Activated T-cell treated with anti-CD3 and anti-CD28 coated beads, Interleukin-2, amount 50 U/mL, for 24 hours (primary cell): ENCODE measurements at regions not wholly inside any gene's neighbourhood (a gene's known extent, or its start where the extent isn't known, plus 50 kb on each side); places are given as distances from the start of the nearest gene placed in this dataset.

Experiments
- DNase-seq: peaks from one replicate; pipeline ENCODE4 v3.0.0-alpha.2; 2020
- H3K27ac Mint-ChIP-seq: 2 replicates; pipeline ENCODE4 v1.8.0; 2020; ENCODE audit warnings: mild to moderate bottlenecking, mixed read lengths
- H3K27me3 Mint-ChIP-seq: 2 replicates; pipeline ENCODE4 v1.8.0; 2020; ENCODE audit warnings: mixed read lengths
- H3K36me3 Mint-ChIP-seq: 2 replicates; pipeline ENCODE4 v1.8.0; 2020; ENCODE audit warnings: low read depth, mixed read lengths
- H3K4me1 Mint-ChIP-seq: 2 replicates; pipeline ENCODE4 v1.8.0; 2020; ENCODE audit warnings: low read depth, mixed read lengths
- H3K4me3 Mint-ChIP-seq: 2 replicates; pipeline ENCODE4 v1.8.0; 2020; ENCODE audit warnings: mild to moderate bottlenecking, moderate library complexity, mixed read lengths
- H3K9me3 Mint-ChIP-seq: 2 replicates; pipeline ENCODE4 v1.8.0; 2020; ENCODE audit warnings: mixed read lengths

- DNase-seq = no peak
- peaks cover 11% of the 10 kb centered on the region for H3K4me1 Mint-ChIP-seq
- H3K36me3 Mint-ChIP-seq = no peaks in the 10 kb centered on the region
- no peaks in the 10 kb centered on the region for H3K27me3 Mint-ChIP-seq
- no peak overlapping the region for H3K4me3 Mint-ChIP-seq
- no peaks in the 10 kb centered on the region for H3K9me3 Mint-ChIP-seq
- H3K27ac Mint-ChIP-seq = no peak overlapping the region
Measured at GRCh38 chr1:114323959-114324661, 170.4 kb upstream of the SYT6 start.

DNA sequence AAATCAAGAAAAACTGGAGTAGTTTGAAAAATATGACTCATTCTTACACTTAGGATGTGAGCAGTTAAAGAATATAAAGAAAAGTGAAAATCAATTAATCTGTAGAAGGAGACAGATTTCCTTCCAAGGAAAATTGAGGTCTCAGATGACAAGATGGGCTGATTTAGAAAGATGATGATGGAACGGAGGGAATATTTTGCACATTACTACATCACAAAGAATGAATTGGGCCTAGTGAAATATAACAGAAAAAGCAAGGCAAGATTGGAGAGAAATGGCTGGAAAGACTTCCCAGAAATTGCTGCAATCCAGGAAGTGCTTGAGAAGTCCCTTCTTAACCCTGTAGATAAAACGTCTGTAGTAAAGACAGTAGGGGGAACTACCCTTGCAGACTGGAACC lies 169.1 kb upstream of the SYT6 start:
- Mint-ChIP-seq H3K9me3 (no peaks in the 10 kb centered on the region), H3K27ac (no peak overlapping the region), H3K4me1 (peaks cover 7% of the 10 kb centered on the region), H3K4me3 (no peak overlapping the region), H3K27me3 (no peaks in the 10 kb centered on the region), H3K36me3 (no peaks in the 10 kb centered on the region)
- DNase-seq = no peak

GRCh38 chr1:114322207-114322606 lies 168.5 kb upstream of the SYT6 start:
- no peaks in the 10 kb centered on the region for H3K27me3 Mint-ChIP-seq

DNA sequence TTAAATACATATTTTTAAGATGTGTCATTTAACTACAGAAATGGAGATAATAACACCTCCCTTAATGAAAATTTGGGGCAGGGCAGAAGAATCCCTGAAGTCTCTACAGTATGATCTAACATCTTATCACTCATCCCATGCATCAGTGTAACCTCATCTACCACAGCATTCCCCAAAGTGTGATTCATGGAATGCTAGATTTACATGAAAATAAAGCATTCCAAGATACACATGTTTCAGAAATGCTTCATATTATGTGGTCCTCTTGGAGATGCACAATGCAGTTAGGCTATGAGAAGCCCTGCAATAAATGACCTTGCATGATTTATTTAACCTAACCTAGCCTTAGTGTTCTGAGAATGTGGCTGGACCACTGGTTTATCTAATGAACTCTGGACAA lies 166.9 kb upstream of the SYT6 start:
- DNase-seq = no peak
- Mint-ChIP-seq H3K27ac (no peak overlapping the region), H3K27me3 (no peaks in the 10 kb centered on the region), H3K4me3 (no peak overlapping the region), H3K36me3 (no peaks in the 10 kb centered on the region), H3K4me1 (peaks cover 7% of the 10 kb centered on the region), H3K9me3 (no peaks in the 10 kb centered on the region)

More at GRCh38 chr1:114322207-114322606, 168.5 kb upstream of the SYT6 start:
- no peak overlapping the region for H3K27ac Mint-ChIP-seq
- H3K9me3 Mint-ChIP-seq = no peaks in the 10 kb centered on the region
- no peak for DNase-seq
- H3K4me3 Mint-ChIP-seq = no peak overlapping the region
- no peaks in the 10 kb centered on the region for H3K36me3 Mint-ChIP-seq
- peaks cover 7% of the 10 kb centered on the region for H3K4me1 Mint-ChIP-seq

GRCh38 chr1:114319418-114319817 lies 165.7 kb upstream of the SYT6 start:
- Mint-ChIP-seq H3K4me1 (peaks cover 7% of the 10 kb centered on the region), H3K27ac (no peak overlapping the region), H3K27me3 (no peaks in the 10 kb centered on the region), H3K9me3 (no peaks in the 10 kb centered on the region), H3K36me3 (no peaks in the 10 kb centered on the region), H3K4me3 (no peak overlapping the region)
- DNase-seq = no peak

DNA sequence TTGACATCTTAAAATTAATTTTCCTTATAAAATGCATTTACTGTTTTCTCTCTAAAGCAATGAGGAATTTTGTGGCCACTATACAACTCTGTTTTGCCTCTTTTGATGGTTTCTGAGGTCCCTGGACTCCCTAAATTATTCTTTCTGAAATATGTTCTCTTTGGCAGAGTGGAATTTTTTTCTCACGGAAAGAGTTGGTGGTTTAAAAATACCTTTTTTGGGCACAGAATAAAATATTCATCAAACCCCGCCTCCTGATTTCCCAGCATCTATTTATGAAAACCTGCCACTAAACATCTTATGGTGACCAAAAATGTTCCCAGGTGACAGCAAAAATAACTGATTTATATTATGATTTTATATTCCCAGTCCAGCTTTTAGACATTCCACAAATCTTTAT lies 165.3 kb upstream of the SYT6 start:
- no peak overlapping the region for H3K4me3 Mint-ChIP-seq
- H3K36me3 Mint-ChIP-seq = no peaks in the 10 kb centered on the region
- no peaks in the 10 kb centered on the region for H3K27me3 Mint-ChIP-seq
- H3K27ac Mint-ChIP-seq = no peak overlapping the region
- H3K4me1 Mint-ChIP-seq = peaks cover 7% of the 10 kb centered on the region
- H3K9me3 Mint-ChIP-seq = no peaks in the 10 kb centered on the region
- no peak for DNase-seq

- Mint-ChIP-seq H3K27me3 (no peaks in the 10 kb centered on the region), H3K27ac (no peak overlapping the region), H3K4me3 (no peak overlapping the region), H3K4me1 (no peaks in the 10 kb centered on the region), H3K9me3 (no peaks in the 10 kb centered on the region), H3K36me3 (no peaks in the 10 kb centered on the region)
- DNase-seq = no peak
Measured at GRCh38 chr1:114316204-114316603, 162.5 kb upstream of the SYT6 start.

DNA sequence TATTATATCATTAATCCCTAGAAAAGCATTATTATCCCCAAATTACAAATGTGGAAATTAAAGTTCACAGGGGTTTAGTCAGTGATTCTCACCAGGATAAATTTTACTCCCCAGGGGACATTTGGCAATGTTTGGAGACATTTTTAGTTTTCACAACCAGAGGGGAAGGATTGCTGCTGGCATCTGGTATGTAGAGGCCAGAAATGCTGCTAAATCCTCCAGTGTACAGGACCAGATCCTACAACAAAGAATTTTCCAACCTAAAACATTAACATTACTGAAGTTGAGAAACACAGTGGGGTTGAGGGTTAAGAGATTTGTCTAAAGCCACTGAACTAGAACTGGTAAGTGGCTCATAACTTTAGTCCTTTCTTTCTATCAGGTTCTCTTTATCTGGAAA lies 162.0 kb upstream of the SYT6 start:
- H3K27ac Mint-ChIP-seq = no peak overlapping the region
- no peak for DNase-seq
- H3K4me1 Mint-ChIP-seq = no peaks in the 10 kb centered on the region
- H3K9me3 Mint-ChIP-seq = no peaks in the 10 kb centered on the region
- H3K27me3 Mint-ChIP-seq = no peaks in the 10 kb centered on the region
- no peak overlapping the region for H3K4me3 Mint-ChIP-seq
- H3K36me3 Mint-ChIP-seq = no peaks in the 10 kb centered on the region

- Mint-ChIP-seq H3K4me1 (no peaks in the 10 kb centered on the region), H3K27me3 (no peaks in the 10 kb centered on the region), H3K9me3 (no peaks in the 10 kb centered on the region), H3K27ac (no peak overlapping the region), H3K36me3 (no peaks in the 10 kb centered on the region), H3K4me3 (no peak overlapping the region)
- DNase-seq = no peak
Measured at GRCh38 chr1:114314576-114314975, 160.9 kb upstream of the SYT6 start.

- Mint-ChIP-seq H3K4me3 (no peak overlapping the region), H3K27me3 (no peaks in the 10 kb centered on the region), H3K36me3 (no peaks in the 10 kb centered on the region), H3K4me1 (no peaks in the 10 kb centered on the region), H3K9me3 (no peaks in the 10 kb centered on the region), H3K27ac (no peak overlapping the region)
- DNase-seq = no peak
Measured at GRCh38 chr1:114314098-114314497, 160.4 kb upstream of the SYT6 start.

DNA sequence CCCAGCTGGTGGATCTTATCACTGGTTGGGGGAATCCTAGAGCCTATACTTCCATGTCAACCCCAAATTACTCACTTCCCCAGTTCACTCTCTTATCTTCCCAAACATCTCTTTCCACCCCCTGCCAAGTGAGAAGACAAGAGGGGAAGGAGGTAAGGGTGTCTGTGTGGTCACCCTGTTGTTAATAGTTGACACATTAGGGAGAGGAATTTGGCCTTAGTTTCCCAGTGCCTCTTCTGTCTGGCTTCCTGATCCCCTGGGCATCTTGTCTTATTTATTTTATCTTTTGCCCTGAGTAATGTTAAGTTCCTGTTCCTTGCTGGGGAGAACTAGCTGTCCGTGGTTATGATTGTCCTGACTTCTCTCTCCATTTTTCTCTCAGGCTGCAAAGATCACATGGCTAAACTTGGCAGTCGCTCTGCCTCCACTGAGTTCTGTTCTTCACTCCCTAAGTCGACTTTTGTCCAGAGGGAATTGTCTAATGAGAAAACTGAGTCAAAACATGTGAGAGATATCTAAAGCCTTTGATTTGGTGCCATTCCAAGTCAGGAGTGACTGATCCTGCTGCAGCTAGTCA lies 157.1 kb upstream of the SYT6 start:
- no peaks in the 10 kb centered on the region for H3K36me3 Mint-ChIP-seq

GRCh38 chr1:114302821-114303220 lies 149.2 kb upstream of the SYT6 start:
- Mint-ChIP-seq H3K4me3 (no peak overlapping the region), H3K36me3 (no peaks in the 10 kb centered on the region), H3K4me1 (peaks cover 2% of the 10 kb centered on the region), H3K27ac (no peak overlapping the region), H3K9me3 (no peaks in the 10 kb centered on the region), H3K27me3 (no peaks in the 10 kb centered on the region)
- no peak for DNase-seq

More for the DNA sequence above, 157.1 kb upstream of the SYT6 start:
- H3K4me3 Mint-ChIP-seq = no peak overlapping the region
- H3K9me3 Mint-ChIP-seq = no peaks in the 10 kb centered on the region
- H3K4me1 Mint-ChIP-seq = no peaks in the 10 kb centered on the region
- no peak for DNase-seq
- H3K27ac Mint-ChIP-seq = no peak overlapping the region
- no peaks in the 10 kb centered on the region for H3K27me3 Mint-ChIP-seq

GRCh38 chr1:114299331-114299975 lies 145.8 kb upstream of the SYT6 start:
- no peak for DNase-seq
- Mint-ChIP-seq H3K4me1 (peaks cover 2% of the 10 kb centered on the region), H3K27ac (no peak overlapping the region), H3K36me3 (no peaks in the 10 kb centered on the region), H3K27me3 (no peaks in the 10 kb centered on the region), H3K4me3 (no peak overlapping the region), H3K9me3 (no peaks in the 10 kb centered on the region)

DNA sequence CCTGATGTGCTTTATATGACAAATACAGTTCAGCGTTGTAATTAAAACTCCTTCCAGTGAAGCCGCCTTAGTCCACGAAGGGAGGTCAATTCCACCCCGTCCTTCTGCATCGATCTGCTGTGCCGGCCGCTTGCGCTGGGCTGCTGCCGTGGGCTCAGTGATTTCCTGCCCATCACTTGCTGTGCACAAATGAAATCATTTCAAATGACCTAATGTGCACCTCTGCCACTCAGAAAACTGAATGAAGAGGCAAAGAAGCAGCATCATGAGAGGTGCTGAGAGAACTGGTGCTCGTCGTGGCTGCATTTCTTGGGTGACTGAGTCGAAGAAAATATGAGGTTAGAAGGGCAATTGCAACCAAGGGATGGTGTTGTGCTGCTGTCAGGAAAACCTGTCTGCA lies 144.3 kb upstream of the SYT6 start:
- DNase-seq = no peak
- Mint-ChIP-seq H3K4me3 (no peak overlapping the region), H3K36me3 (no peaks in the 10 kb centered on the region), H3K27ac (no peak overlapping the region), H3K27me3 (no peaks in the 10 kb centered on the region), H3K4me1 (peaks cover 2% of the 10 kb centered on the region), H3K9me3 (no peaks in the 10 kb centered on the region)

DNA sequence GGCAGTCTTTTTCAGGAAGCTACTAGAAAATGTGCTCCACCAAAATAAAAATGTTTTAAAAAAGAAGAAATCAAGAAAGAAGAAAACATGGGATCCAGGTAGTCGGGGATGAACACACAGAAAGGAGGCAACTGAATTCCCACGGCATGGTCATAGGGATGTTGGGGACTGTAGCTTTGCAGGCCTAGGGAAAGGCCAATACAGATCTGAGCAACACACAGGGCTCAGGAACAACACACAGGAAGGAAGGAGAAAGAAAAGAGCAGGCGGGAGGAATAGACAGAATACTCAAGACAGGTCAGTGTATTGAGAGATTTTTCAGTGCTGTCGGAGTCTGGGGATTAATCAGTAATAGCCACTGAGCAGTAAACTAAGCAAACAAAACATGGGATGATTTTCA lies 142.7 kb upstream of the SYT6 start:
- Mint-ChIP-seq H3K27ac (no peak overlapping the region), H3K36me3 (no peaks in the 10 kb centered on the region), H3K27me3 (no peaks in the 10 kb centered on the region), H3K4me1 (peaks cover 2% of the 10 kb centered on the region), H3K4me3 (no peak overlapping the region), H3K9me3 (no peaks in the 10 kb centered on the region)
- DNase-seq = no peak
